GM23338 (cell line): ENCODE measurements at regions not wholly inside any gene's neighbourhood (a gene's known extent, or its start where the extent isn't known, plus 50 kb on each side); places are given as distances from the start of the nearest gene placed in this dataset.

ENCODE experiments used
- ATAC-seq: fragments of 200-7000 bp; cut with Tn5 transposase; 3 replicates; pipeline ENCODE4 v1.9.1; 2020
- DNase-seq: peaks from one replicate; pipeline ENCODE4 v3.0.0-alpha.2; 2015; ENCODE audit warnings: low spot score
- H2AFZ ChIP-seq: fragments of 200-600 bp; sonication (generic); 2 replicates; pipeline ENCODE4 v1.8.0; 2016; ENCODE audit warnings: antibody characterized with exemption, mild to moderate bottlenecking, moderate library complexity
- H3F3A ChIP-seq: fragments of 200-600 bp; sonication (generic); replicated peaks from 2 replicates; pipeline ENCODE4 v1.8.0; 2017; ENCODE audit warnings: antibody characterized with exemption, mixed run types, low read depth
- H3K27ac ChIP-seq: fragments of 200-600 bp; sonication (generic); 2 replicates; pipeline ENCODE4 v1.6.1; 2016; ENCODE audit warnings: low read depth
- H3K27me3 ChIP-seq: fragments of 200-600 bp; sonication (generic); 2 replicates; pipeline ENCODE4 v1.8.0; 2016; ENCODE audit warnings: mild to moderate bottlenecking, mixed run types, moderate library complexity; ENCODE audit not compliant: insufficient read depth
- H3K36me3 ChIP-seq: fragments of 200-600 bp; sonication (generic); 2 replicates; pipeline ENCODE4 v1.8.0; 2016; ENCODE audit warnings: mild to moderate bottlenecking; ENCODE audit not compliant: insufficient read depth
- H3K4me1 ChIP-seq: fragments of 200-600 bp; sonication (generic); 2 replicates; pipeline ENCODE4 v1.8.0; 2016; ENCODE audit warnings: mild to moderate bottlenecking, moderate library complexity; ENCODE audit not compliant: insufficient read depth
- H3K4me2 ChIP-seq: fragments of 200-600 bp; sonication (generic); 2 replicates; pipeline ENCODE4 v1.7.1; 2017; ENCODE audit warnings: mixed run types
- H3K4me3 ChIP-seq: fragments of 200-600 bp; sonication (generic); 2 replicates; pipeline ENCODE4 v1.6.1; 2016; ENCODE audit warnings: mixed run types
- H3K79me2 ChIP-seq: fragments of 200-600 bp; sonication (generic); replicated peaks from 2 replicates; pipeline ENCODE4 v1.8.0; 2017; ENCODE audit warnings: mild to moderate bottlenecking; ENCODE audit not compliant: insufficient read depth
- H3K9me2 ChIP-seq: fragments of 200-600 bp; sonication (generic); 2 replicates; pipeline ENCODE4 v1.8.0; 2017; ENCODE audit not compliant: insufficient read depth
- H4K20me1 ChIP-seq: fragments of 200-600 bp; sonication (generic); replicated peaks from 2 replicates; pipeline ENCODE4 v1.8.0; 2017; ENCODE audit warnings: mild to moderate bottlenecking; ENCODE audit not compliant: insufficient read depth
- H3K27ac Mint-ChIP-seq: 2 replicates; pipeline ENCODE4 v1.8.0; 2020; ENCODE audit warnings: inconsistent platforms, mild to moderate bottlenecking, moderate library complexity, mixed read lengths
- H3K27me3 Mint-ChIP-seq: 3 replicates; pipeline ENCODE4 v1.8.0; 2022; ENCODE audit warnings: low read depth, mild to moderate bottlenecking, moderate library complexity, mixed read lengths, inconsistent platforms; ENCODE audit not compliant: insufficient read depth, poor library complexity
- H3K36me3 Mint-ChIP-seq: 3 replicates; pipeline ENCODE4 v1.8.0; 2021; ENCODE audit warnings: low read depth, mild to moderate bottlenecking, inconsistent platforms, moderate library complexity, mixed read lengths
- H3K4me1 Mint-ChIP-seq: 3 replicates; pipeline ENCODE4 v1.8.0; 2020; ENCODE audit warnings: mild to moderate bottlenecking, inconsistent platforms, mixed read lengths
- H3K4me3 Mint-ChIP-seq: 3 replicates; pipeline ENCODE4 v1.8.0; 2021; ENCODE audit warnings: moderate library complexity, mild to moderate bottlenecking, inconsistent platforms, mixed read lengths
- H3K9me3 Mint-ChIP-seq: 3 replicates; pipeline ENCODE4 v1.8.0; 2020; ENCODE audit warnings: moderate library complexity, mild to moderate bottlenecking, inconsistent platforms, mixed read lengths
- CREB1 ChIP-seq: fragments of 250-450 bp; sonication (Bioruptor Pico); IDR thresholded peaks from 2 replicates; pipeline ENCODE4 v1.5.0; 2020; ENCODE audit warnings: low read depth, mild to moderate bottlenecking, moderate library complexity
- CTCF ChIP-seq, 2 experiments: fragments of 200-600 bp in 1 of 2; sonication (generic) in 1 of 2; conservative IDR thresholded peaks; 2 replicates each; pipeline versions ENCODE4 v1.5.1 to v1.6.1; 2016 to 2017; ENCODE audit warnings: antibody characterized with exemption in 2 of 2, low read depth in 2 of 2, mild to moderate bottlenecking in 2 of 2, moderate library complexity in 1 of 2
- ETS1 ChIP-seq: IDR thresholded peaks from 2 replicates; pipeline ENCODE4 v1.6.1; 2016; ENCODE audit warnings: antibody characterized with exemption
- EZH2 ChIP-seq: fragments of 200-600 bp; sonication (generic); IDR thresholded peaks from one replicate; pipeline ENCODE4 v1.8.0; 2017; ENCODE audit warnings: antibody characterized with exemption, mild to moderate bottlenecking, low read depth; ENCODE audit not compliant: unreplicated experiment
- EZH2phosphoT487 ChIP-seq: fragments of 200-600 bp; sonication (generic); IDR thresholded peaks from one replicate; pipeline ENCODE4 v1.8.1; 2018; ENCODE audit warnings: antibody characterized with exemption; ENCODE audit not compliant: unreplicated experiment
- JUNB ChIP-seq: IDR thresholded peaks from one replicate; pipeline ENCODE4 v1.6.1; 2016; ENCODE audit warnings: antibody characterized with exemption; ENCODE audit not compliant: unreplicated experiment
- NANOG ChIP-seq: IDR thresholded peaks from 2 replicates; pipeline ENCODE4 v1.6.1; 2016; ENCODE audit warnings: antibody characterized with exemption, borderline replicate concordance
- POLR2AphosphoS5 ChIP-seq: IDR thresholded peaks from 2 replicates; pipeline ENCODE4 v1.6.1; 2016; ENCODE audit warnings: antibody characterized with exemption, low read depth
- REST ChIP-seq: IDR thresholded peaks from one replicate; pipeline ENCODE4 v1.6.1; 2018; ENCODE audit warnings: antibody characterized with exemption; ENCODE audit not compliant: unreplicated experiment
- STAT1 ChIP-seq: IDR thresholded peaks from one replicate; pipeline ENCODE4 v1.6.1; 2016; ENCODE audit warnings: antibody characterized with exemption; ENCODE audit not compliant: unreplicated experiment
- ZNF114 ChIP-seq: fragments of 250-450 bp; sonication (Bioruptor Pico); IDR thresholded peaks from 2 replicates; pipeline ENCODE4 v1.5.0; 2020; ENCODE audit warnings: mild to moderate bottlenecking, moderate library complexity
- ZNF331 ChIP-seq: fragments of 250-450 bp; sonication (Bioruptor Pico); IDR thresholded peaks from 2 replicates; pipeline ENCODE4 v1.5.0; 2020; ENCODE audit warnings: low read depth, mild to moderate bottlenecking, moderate library complexity
- TF ChIP-seq, protein P1 (sequence below): fragments of 250-450 bp; sonication (Bioruptor Pico); IDR thresholded peaks from 2 replicates; pipeline ENCODE4 v1.5.0; 2020; ENCODE audit warnings: mild to moderate bottlenecking, moderate library complexity

DNA sequence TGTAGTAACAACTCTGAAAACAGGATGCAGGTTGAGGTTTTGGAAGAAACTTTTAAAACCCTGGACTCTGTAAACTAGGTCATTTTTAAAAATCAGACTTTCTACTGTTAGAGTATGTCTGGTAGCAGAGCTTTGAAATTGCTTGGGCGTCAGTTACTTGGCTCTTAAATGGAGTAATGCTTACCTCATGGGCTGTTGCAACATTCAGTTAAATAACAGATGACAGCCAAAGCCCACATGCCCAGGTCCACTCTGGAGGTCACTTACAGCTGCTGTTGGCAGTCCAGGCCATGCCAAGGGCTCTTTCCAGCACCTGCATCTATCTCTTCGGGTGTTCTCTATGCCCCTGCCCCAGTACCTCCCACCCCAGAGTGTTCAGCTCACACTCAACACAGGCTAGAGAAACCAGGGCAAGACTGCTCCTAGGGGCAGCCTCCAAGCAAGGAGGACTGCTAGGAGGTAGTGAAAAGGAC, 96.4 kb downstream of the BANF2 start (continued):
- TF ChIP-seq, protein P1, sequence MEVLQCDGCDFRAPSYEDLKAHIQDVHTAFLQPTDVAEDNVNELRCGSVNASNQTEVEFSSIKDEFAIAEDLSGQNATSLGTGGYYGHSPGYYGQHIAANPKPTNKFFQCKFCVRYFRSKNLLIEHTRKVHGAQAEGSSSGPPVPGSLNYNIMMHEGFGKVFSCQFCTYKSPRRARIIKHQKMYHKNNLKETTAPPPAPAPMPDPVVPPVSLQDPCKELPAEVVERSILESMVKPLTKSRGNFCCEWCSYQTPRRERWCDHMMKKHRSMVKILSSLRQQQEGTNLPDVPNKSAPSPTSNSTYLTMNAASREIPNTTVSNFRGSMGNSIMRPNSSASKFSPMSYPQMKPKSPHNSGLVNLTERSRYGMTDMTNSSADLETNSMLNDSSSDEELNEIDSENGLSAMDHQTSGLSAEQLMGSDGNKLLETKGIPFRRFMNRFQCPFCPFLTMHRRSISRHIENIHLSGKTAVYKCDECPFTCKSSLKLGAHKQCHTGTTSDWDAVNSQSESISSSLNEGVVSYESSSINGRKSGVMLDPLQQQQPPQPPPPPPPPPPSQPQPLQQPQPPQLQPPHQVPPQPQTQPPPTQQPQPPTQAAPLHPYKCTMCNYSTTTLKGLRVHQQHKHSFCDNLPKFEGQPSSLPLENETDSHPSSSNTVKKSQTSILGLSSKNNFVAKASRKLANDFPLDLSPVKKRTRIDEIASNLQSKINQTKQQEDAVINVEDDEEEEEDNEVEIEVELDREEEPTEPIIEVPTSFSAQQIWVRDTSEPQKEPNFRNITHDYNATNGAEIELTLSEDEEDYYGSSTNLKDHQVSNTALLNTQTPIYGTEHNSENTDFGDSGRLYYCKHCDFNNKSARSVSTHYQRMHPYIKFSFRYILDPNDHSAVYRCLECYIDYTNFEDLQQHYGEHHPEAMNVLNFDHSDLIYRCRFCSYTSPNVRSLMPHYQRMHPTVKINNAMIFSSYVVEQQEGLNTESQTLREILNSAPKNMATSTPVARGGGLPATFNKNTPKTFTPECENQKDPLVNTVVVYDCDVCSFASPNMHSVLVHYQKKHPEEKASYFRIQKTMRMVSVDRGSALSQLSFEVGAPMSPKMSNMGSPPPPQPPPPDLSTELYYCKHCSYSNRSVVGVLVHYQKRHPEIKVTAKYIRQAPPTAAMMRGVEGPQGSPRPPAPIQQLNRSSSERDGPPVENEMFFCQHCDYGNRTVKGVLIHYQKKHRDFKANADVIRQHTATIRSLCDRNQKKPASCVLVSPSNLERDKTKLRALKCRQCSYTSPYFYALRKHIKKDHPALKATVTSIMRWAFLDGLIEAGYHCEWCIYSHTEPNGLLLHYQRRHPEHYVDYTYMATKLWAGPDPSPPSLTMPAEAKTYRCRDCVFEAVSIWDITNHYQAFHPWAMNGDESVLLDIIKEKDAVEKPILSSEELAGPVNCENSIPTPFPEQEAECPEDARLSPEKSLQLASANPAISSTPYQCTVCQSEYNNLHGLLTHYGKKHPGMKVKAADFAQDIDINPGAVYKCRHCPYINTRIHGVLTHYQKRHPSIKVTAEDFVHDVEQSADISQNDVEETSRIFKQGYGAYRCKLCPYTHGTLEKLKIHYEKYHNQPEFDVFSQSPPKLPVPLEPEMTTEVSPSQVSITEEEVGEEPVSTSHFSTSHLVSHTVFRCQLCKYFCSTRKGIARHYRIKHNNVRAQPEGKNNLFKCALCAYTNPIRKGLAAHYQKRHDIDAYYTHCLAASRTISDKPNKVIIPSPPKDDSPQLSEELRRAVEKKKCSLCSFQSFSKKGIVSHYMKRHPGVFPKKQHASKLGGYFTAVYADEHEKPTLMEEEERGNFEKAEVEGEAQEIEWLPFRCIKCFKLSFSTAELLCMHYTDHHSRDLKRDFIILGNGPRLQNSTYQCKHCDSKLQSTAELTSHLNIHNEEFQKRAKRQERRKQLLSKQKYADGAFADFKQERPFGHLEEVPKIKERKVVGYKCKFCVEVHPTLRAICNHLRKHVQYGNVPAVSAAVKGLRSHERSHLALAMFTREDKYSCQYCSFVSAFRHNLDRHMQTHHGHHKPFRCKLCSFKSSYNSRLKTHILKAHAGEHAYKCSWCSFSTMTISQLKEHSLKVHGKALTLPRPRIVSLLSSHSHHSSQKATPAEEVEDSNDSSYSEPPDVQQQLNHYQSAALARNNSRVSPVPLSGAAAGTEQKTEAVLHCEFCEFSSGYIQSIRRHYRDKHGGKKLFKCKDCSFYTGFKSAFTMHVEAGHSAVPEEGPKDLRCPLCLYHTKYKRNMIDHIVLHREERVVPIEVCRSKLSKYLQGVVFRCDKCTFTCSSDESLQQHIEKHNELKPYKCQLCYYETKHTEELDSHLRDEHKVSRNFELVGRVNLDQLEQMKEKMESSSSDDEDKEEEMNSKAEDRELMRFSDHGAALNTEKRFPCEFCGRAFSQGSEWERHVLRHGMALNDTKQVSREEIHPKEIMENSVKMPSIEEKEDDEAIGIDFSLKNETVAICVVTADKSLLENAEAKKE, result no peak

- H3K27ac ChIP-seq, result no peak overlapping the region
- peaks cover 3% of the 10 kb centered on the region; the same call in 1 of the 3 replicates for H3K4me1 Mint-ChIP-seq
- no peak overlapping the region for H3K27ac Mint-ChIP-seq
- H3K4me3 ChIP-seq, result no peak overlapping the region
- H3K79me2 ChIP-seq, result no peaks in the 10 kb centered on the region
- H3K36me3 ChIP-seq, result no peaks in the 10 kb centered on the region
- peaks cover 15% of the 10 kb centered on the region; the same call in 2 of the 3 replicates for H3K9me3 Mint-ChIP-seq
- DNase-seq (no peak), ATAC-seq (no peak)
- H3F3A ChIP-seq, result no peaks in the 10 kb centered on the region
- no peaks in the 10 kb centered on the region for H3K27me3 ChIP-seq
- no peaks in the 10 kb centered on the region for H3K36me3 Mint-ChIP-seq
- H3K4me3 Mint-ChIP-seq, result no peak overlapping the region
- no peak overlapping the region for H3K4me2 ChIP-seq
- no peaks in the 10 kb centered on the region for H4K20me1 ChIP-seq
- H3K9me2 ChIP-seq, result no peaks in the 10 kb centered on the region
- no peak overlapping the region for H2AFZ ChIP-seq
- H3K4me1 ChIP-seq, result no peaks in the 10 kb centered on the region
- H3K27me3 Mint-ChIP-seq, result peaks cover 13% of the 10 kb centered on the region
- TF ChIP-seq ZNF331 (CRISPR knock-in tag), result no peak
- no peak for TF ChIP-seq JUNB
- TF ChIP-seq EZH2, result no peak
- TF ChIP-seq EZH2phosphoT487, result no peak
- no peak for TF ChIP-seq ETS1
- no peak for TF ChIP-seq ZNF114
- TF ChIP-seq STAT1, result no peak
- TF ChIP-seq CTCF (conservative IDR thresholded peaks at IDR 0.05; ENCODE audit: low read depth in 2 of 2), result no peak
- TF ChIP-seq CREB1, result no peak
- TF ChIP-seq POLR2AphosphoS5, result no peak
- TF ChIP-seq NANOG, result no peak
- no peak for TF ChIP-seq REST
These were observed 95.8 kb downstream of the BANF2 start for GRCh38 chr20:17795501-17796071.
